GM12873 (cell line): ENCODE measurements at regions not wholly inside any gene's neighbourhood (a gene's known extent, or its start where the extent isn't known, plus 50 kb on each side); places are given as distances from the start of the nearest gene placed in this dataset.

Source experiments
- CTCF ChIP-seq: IDR thresholded peaks from 2 replicates; pipeline ENCODE4 v1.5.1; 2012; ENCODE audit warnings: low read depth, mild to moderate bottlenecking, moderate library complexity, low read length, control low read depth; ENCODE audit not compliant: insufficient read depth; ENCODE audit errors: missing control alignments

GRCh38 chr3:23135026-23135785 is 67.9 kb upstream of the UBE2E2 start:
- TF ChIP-seq CTCF: no peak

GRCh38 chr3:23136054-23136453 is 67.1 kb upstream of the UBE2E2 start:
- no peak for TF ChIP-seq CTCF

- TF ChIP-seq CTCF: no peak
Observed at GRCh38 chr3:23146163-23146562, 57.0 kb upstream of the UBE2E2 start.

GRCh38 chr3:23152989-23153388 is 50.1 kb upstream of the UBE2E2 start:
- TF ChIP-seq CTCF: no peak
